Stomach smooth muscle (tissue), 2 donors: ENCODE measurements at regions not wholly inside any gene's neighbourhood (a gene's known extent, or its start where the extent isn't known, plus 50 kb on each side); places are given as distances from the start of the nearest gene placed in this dataset.

Experiments
- H3K27ac ChIP-seq: one replicate; pipeline ENCODE4 v1.7.0; 2013; ENCODE audit warnings: mild to moderate bottlenecking, low read length, inconsistent platforms
- H3K27me3 ChIP-seq, 2 donors: one replicate each; pipeline ENCODE4 v1.7.0; 2013; ENCODE audit warnings: low read length in 2 of 2; ENCODE audit not compliant: insufficient read depth in 2 of 2, control insufficient read depth in 1 of 2
- H3K36me3 ChIP-seq, 2 donors: one replicate each; pipeline ENCODE4 v1.7.0; 2013; ENCODE audit warnings: low read length in 2 of 2; ENCODE audit not compliant: control insufficient read depth in 2 of 2, insufficient read depth in 2 of 2
- H3K4me1 ChIP-seq: one replicate; pipeline ENCODE4 v1.7.0; 2013; ENCODE audit warnings: low read length; ENCODE audit not compliant: control insufficient read depth, insufficient read depth
- H3K4me3 ChIP-seq, 2 donors: one replicate each; pipeline ENCODE4 v1.7.0; 2013; ENCODE audit warnings: low read length in 2 of 2
- H3K9ac ChIP-seq, 2 donors: one replicate each; pipeline ENCODE4 v1.7.0; 2013; ENCODE audit warnings: low read length in 2 of 2, mild to moderate bottlenecking in 1 of 2
- H3K9me3 ChIP-seq, 2 donors: one replicate each; pipeline ENCODE4 v1.7.0; 2013; ENCODE audit warnings: low read length in 2 of 2; ENCODE audit not compliant: control insufficient read depth in 2 of 2
- donor health status: healthy.
- donor health status: Pancreatic carcinoma.

- H3K9ac ChIP-seq = no peak overlapping the region
- no peaks in the 10 kb centered on the region for H3K27me3 ChIP-seq
- peaks cover 0 to 7% of the 10 kb centered on the region in 2 donors for H3K9me3 ChIP-seq
- no peaks in the 10 kb centered on the region for H3K4me1 ChIP-seq
- H3K36me3 ChIP-seq = no peaks in the 10 kb centered on the region
- H3K27ac ChIP-seq = no peak overlapping the region
- H3K4me3 ChIP-seq = no peak overlapping the region
These were observed 141.2 kb downstream of the ZBTB18 start for GRCh38 chr1:244192325-244192724.

DNA sequence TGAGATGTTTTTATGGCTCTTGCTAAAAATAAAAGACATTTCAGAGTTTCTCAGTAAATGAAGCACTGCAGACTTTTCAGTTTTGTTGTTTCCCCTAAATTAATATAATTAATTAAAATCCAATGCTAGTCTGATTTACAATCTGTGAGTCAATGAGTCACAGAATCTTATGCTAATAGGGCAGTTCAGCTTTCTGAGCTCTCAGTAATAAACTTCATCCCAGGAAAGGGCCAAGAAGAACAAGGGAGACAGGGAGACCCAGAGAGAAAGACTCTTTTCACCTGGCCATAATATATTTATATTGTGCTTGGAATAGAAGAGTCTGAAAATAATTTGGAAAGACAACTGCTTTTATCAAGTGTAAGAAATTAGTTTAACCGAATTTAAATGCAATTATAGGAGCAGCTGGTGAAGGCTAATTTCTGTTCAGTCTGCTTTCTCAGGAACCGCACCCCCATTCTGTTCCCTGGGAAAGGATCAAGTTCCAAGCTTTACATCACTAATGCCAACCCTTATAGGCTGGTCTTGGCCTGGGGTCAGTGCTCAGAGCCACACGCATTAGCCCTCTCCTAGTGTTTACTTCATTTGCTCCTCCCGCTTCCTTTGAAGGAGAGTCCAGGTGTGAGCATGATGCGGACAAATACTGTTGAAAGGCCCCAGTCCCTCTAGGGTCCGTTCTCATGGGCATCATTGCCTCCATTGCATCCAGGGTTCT, 145.6 kb downstream of the ZBTB18 start:
- Histone ChIP-seq H3K4me1 (no peaks in the 10 kb centered on the region), H3K9ac (no peak overlapping the region), H3K36me3 (no peaks in the 10 kb centered on the region), H3K27me3 (no peaks in the 10 kb centered on the region), H3K27ac (no peak overlapping the region), H3K4me3 (no peak overlapping the region), H3K9me3 (no peaks in the 10 kb centered on the region)

DNA sequence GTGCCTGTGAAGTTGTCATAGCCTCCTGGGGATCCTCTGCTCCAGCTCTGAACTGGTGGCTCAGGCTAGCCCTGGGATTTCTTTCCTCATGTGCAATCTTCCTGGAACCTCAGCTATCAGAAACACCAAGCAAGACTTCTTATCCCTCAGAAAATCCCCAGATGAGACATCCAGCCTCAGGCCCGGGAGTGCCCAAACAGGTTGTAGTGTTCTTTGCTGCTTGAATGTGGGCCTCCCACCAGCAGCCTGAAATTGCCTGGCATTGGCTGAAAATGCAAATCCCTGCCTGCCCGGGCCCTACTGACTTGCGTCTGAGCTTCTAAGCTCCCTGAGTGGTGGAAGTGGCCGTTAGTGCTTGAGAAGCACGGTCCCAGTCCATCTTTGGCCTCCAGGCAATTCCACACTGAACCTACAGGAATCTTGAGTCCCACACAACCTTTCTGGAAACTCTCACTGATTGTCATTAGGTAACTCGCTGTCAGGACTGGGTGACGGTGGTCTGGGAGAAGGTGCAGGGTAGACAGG, 146.8 kb downstream of the ZBTB18 start:
- Histone ChIP-seq H3K27me3 (no peaks in the 10 kb centered on the region), H3K4me3 (no peak overlapping the region), H3K4me1 (no peaks in the 10 kb centered on the region), H3K9ac (no peak overlapping the region), H3K27ac (no peak overlapping the region), H3K36me3 (no peaks in the 10 kb centered on the region), H3K9me3 (no peaks in the 10 kb centered on the region)

DNA sequence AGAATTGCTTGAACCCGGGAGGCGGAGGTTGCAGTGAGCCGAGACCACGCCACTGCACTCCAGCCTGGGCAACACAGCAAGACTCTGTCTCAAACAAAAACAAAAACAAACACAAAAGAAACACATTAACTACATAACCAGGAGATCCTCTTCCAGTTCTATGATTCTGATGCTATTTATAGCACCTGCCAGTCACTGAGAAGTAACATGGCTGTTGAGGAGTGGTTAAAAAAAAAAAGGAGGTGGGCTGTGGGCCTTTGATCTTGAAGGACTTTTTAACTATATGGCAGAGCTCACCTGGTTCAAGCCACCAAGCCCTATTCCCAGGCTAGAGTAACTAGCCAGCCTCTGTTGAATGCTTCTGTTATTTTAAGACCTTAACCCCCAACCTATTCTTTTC, 148.8 kb downstream of the ZBTB18 start:
- Histone ChIP-seq H3K4me3 (no peak overlapping the region), H3K27me3 (no peaks in the 10 kb centered on the region), H3K36me3 (no peaks in the 10 kb centered on the region), H3K9me3 (no peaks in the 10 kb centered on the region), H3K27ac (no peak overlapping the region), H3K4me1 (no peaks in the 10 kb centered on the region), H3K9ac (no peak overlapping the region)

GRCh38 chr1:244200596-244200995, 149.5 kb downstream of the ZBTB18 start:
- Histone ChIP-seq H3K4me1 (no peaks in the 10 kb centered on the region), H3K9ac (no peak overlapping the region), H3K27me3 (no peaks in the 10 kb centered on the region), H3K27ac (no peak overlapping the region), H3K36me3 (no peaks in the 10 kb centered on the region), H3K4me3 (no peak overlapping the region), H3K9me3 (no peaks in the 10 kb centered on the region)

DNA sequence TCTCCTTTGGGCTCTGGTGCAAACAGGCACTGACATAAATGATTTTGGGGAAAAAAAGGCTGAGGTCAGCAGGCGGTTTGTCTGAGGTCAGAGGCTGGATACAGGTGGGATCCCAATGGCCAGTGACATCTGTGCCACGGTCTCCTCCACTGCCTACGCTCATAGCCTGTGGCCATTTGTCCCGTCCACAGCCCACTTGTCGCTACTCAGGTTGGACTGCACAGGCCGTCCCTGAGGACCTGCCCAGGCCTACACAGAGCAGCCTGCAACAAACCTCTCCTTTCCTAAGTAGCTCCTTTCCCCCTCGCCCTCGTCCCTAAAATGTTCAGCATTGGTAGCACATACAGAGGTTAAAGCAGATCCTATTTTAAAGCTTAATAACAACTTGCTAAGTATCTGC, 150.7 kb downstream of the ZBTB18 start:
- no peaks in the 10 kb centered on the region for H3K36me3 ChIP-seq
- no peak overlapping the region for H3K27ac ChIP-seq
- no peaks in the 10 kb centered on the region for H3K4me1 ChIP-seq
- H3K9me3 ChIP-seq = no peaks in the 10 kb centered on the region
- no peak overlapping the region for H3K4me3 ChIP-seq
- no peak overlapping the region for H3K9ac ChIP-seq
- H3K27me3 ChIP-seq = no peaks in the 10 kb centered on the region

DNA sequence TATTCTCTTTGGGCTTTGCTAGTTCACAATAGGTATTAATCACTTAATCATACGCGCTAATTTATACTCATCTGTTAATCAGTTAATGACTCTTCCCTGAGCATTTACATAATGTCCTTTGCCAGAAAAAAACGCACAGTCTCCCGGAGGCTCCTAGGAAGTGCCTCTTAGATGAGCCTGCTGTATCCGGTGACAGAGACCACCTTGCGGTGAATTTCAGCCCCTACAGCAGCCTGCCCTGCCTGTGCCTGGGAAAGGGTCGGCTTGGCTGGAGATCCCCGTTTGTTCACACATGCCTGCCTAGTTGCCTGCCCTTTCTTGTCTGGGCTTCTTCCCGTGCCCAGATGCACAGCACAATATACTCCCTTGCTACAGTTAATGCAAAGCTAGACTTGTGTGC, 152.9 kb downstream of the ZBTB18 start:
- H3K4me3 ChIP-seq = no peak overlapping the region
- no peaks in the 10 kb centered on the region for H3K9me3 ChIP-seq
- no peaks in the 10 kb centered on the region for H3K4me1 ChIP-seq
- H3K36me3 ChIP-seq = no peaks in the 10 kb centered on the region
- no peak overlapping the region for H3K27ac ChIP-seq
- H3K27me3 ChIP-seq = no peaks in the 10 kb centered on the region
- no peak overlapping the region for H3K9ac ChIP-seq

GRCh38 chr1:244205171-244205570, 154.1 kb downstream of the ZBTB18 start:
- H3K27me3 ChIP-seq = no peaks in the 10 kb centered on the region
- H3K4me3 ChIP-seq = no peak overlapping the region
- H3K4me1 ChIP-seq = no peaks in the 10 kb centered on the region
- H3K9ac ChIP-seq = no peak overlapping the region
- H3K27ac ChIP-seq = no peak overlapping the region
- H3K9me3 ChIP-seq = no peaks in the 10 kb centered on the region
- H3K36me3 ChIP-seq = no peaks in the 10 kb centered on the region

- Histone ChIP-seq H3K4me1 (no peaks in the 10 kb centered on the region), H3K9me3 (no peaks in the 10 kb centered on the region), H3K4me3 (no peak overlapping the region), H3K9ac (no peak overlapping the region), H3K27ac (no peak overlapping the region), H3K36me3 (no peaks in the 10 kb centered on the region), H3K27me3 (no peaks in the 10 kb centered on the region)
These were observed 154.8 kb downstream of the ZBTB18 start for GRCh38 chr1:244205906-244206305.

DNA sequence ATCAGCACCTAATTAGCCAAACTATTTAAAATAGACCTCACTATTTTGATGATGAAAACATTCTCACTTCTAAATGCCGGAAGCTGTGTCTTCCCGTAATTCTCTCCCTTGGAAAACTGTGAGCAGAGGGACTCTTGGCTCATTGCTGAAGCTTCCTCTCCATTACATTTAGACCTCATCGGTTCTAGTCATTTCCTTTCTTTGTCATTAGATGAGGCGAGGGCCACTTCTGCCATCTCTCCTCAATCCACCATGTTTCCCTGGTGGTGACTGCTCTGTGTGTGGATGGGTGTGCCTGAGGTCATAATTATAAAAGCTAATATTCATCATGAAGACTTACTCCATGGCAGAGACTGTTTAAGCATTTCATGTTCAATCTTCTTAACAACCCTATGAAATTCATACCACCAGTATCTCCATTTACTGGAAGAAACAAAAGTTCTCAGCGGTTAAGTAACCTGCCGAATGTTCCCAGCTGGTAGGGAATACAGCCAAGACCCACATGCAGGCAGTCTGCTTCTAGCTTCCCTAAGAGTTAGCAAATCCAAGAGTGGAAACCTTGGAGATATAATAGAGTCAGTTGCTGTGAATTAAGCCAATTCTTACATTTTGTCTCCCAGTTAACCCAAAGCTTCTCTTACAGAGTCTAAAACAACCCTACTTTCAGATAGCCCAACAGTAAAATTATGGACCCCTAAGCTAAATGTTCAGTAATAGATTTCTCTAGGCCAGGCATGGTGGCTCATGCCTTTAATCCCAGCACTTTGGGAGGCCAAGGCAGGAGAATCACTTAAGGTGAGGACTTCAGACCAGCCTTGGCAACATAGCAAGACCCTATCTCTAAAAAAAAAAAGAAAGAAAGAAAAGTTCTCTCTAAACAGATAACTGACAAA, 156.2 kb downstream of the ZBTB18 start:
- Histone ChIP-seq H3K9me3 (no peaks in the 10 kb centered on the region), H3K27me3 (no peaks in the 10 kb centered on the region), H3K27ac (no peak overlapping the region), H3K9ac (no peak overlapping the region), H3K36me3 (no peaks in the 10 kb centered on the region), H3K4me1 (no peaks in the 10 kb centered on the region), H3K4me3 (no peak overlapping the region)

DNA sequence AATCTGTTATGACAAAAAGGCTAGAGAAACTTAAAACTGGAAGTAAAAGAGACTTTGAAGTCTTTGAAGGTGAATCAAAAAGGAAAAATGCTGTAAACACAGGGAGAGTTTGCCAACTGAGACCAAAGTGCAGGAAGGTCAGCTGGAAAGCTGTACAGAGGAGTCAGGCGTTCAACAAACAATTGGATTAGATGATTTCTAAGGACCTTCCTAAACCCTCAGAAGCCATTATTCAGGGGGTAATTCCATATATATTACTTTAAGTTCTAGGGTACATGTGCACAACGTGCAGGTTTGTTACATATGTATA, 156.8 kb downstream of the ZBTB18 start:
- H3K27me3 ChIP-seq = no peaks in the 10 kb centered on the region
- H3K9me3 ChIP-seq = no peaks in the 10 kb centered on the region
- no peaks in the 10 kb centered on the region for H3K4me1 ChIP-seq
- no peak overlapping the region for H3K9ac ChIP-seq
- H3K4me3 ChIP-seq = no peak overlapping the region
- no peak overlapping the region for H3K27ac ChIP-seq
- H3K36me3 ChIP-seq = no peaks in the 10 kb centered on the region
